Activated CD4-positive, alpha-beta T cell treated with anti-CD3 and anti-CD28 coated beads, Interleukin-2, amount 10 ng/mL, durations not matched to agents 7 days and 5 days (primary cell): ENCODE measurements at regions not wholly inside any gene's neighbourhood (a gene's known extent, or its start where the extent isn't known, plus 50 kb on each side); places are given as distances from the start of the nearest gene placed in this dataset.

Experiments
- CTCF ChIA-PET: fragments of 350-600 bp; sonication (Branson Sonifier 250); formaldehyde crosslinking; loops from one replicate; lab custom pipeline; 2021; ENCODE audit warnings: antibody characterized with exemption; lab: Charles Lee
- POLR2A ChIA-PET: fragments of 350-600 bp; sonication (Branson Sonifier 250); formaldehyde crosslinking; loops from one replicate; lab custom pipeline; 2021; ENCODE audit warnings: antibody characterized with exemption; lab: Charles Lee
- DNase-seq: peaks from one replicate; pipeline ENCODE4 v3.0.0-alpha.2; 2020
- H3K27ac Mint-ChIP-seq: one replicate; pipeline ENCODE4 v1.8.0; 2021; ENCODE audit warnings: mild to moderate bottlenecking, moderate library complexity, mixed read lengths
- H3K27me3 Mint-ChIP-seq: one replicate; pipeline ENCODE4 v1.8.0; 2021; ENCODE audit warnings: mixed read lengths
- H3K36me3 Mint-ChIP-seq: one replicate; pipeline ENCODE4 v1.8.0; 2021; ENCODE audit warnings: low read depth, mixed read lengths
- H3K4me1 Mint-ChIP-seq: one replicate; pipeline ENCODE4 v1.8.0; 2021; ENCODE audit warnings: mixed read lengths
- H3K4me3 Mint-ChIP-seq: one replicate; pipeline ENCODE4 v1.8.0; 2021; ENCODE audit warnings: mild to moderate bottlenecking, moderate library complexity, mixed read lengths
- H3K9me3 Mint-ChIP-seq: one replicate; pipeline ENCODE4 v1.8.0; 2021; ENCODE audit warnings: mixed read lengths

GRCh38 chr13:30033681-30034457 is 183.5 kb upstream of the UBL3 start:
- Mint-ChIP-seq H3K27me3 (peaks cover 13% of the 10 kb centered on the region), H3K27ac (no peak overlapping the region), H3K36me3 (no peaks in the 10 kb centered on the region), H3K9me3 (no peaks in the 10 kb centered on the region), H3K4me1 (no peaks in the 10 kb centered on the region), H3K4me3 (no peak overlapping the region)
- no peak for DNase-seq
- ChIA-PET CTCF (interaction anchor here (1.0 to 1.2 kb wide), 2 partner anchors 16 to 131 kb away, joined by 3 read pairs; no protein-coding TSS in a partner anchor), POLR2A (no interaction called here)

GRCh38 chr13:30032263-30032662 is 181.8 kb upstream of the UBL3 start:
- H3K4me3 Mint-ChIP-seq = no peak overlapping the region
- ChIA-PET CTCF (no interaction called here), POLR2A (no interaction called here)
- H3K4me1 Mint-ChIP-seq = no peaks in the 10 kb centered on the region
- DNase-seq = no peak
- no peaks in the 10 kb centered on the region for H3K9me3 Mint-ChIP-seq
- H3K36me3 Mint-ChIP-seq = no peaks in the 10 kb centered on the region
- peaks cover 7% of the 10 kb centered on the region for H3K27me3 Mint-ChIP-seq
- H3K27ac Mint-ChIP-seq = no peak overlapping the region

- no peak for DNase-seq
- no peak overlapping the region for H3K27ac Mint-ChIP-seq
- H3K4me3 Mint-ChIP-seq = no peak overlapping the region
- CTCF ChIA-PET = no interaction called here
- no peaks in the 10 kb centered on the region for H3K9me3 Mint-ChIP-seq
- H3K4me1 Mint-ChIP-seq = no peaks in the 10 kb centered on the region
- peaks cover 7% of the 10 kb centered on the region for H3K27me3 Mint-ChIP-seq
- H3K36me3 Mint-ChIP-seq = no peaks in the 10 kb centered on the region
- POLR2A ChIA-PET = no interaction called here
Observed at GRCh38 chr13:30031488-30031887, 181.1 kb upstream of the UBL3 start.

GRCh38 chr13:30030141-30030750 is 179.8 kb upstream of the UBL3 start:
- Mint-ChIP-seq H3K27me3 (peaks cover 7% of the 10 kb centered on the region), H3K36me3 (no peaks in the 10 kb centered on the region), H3K4me3 (no peak overlapping the region), H3K27ac (no peak overlapping the region), H3K4me1 (no peaks in the 10 kb centered on the region), H3K9me3 (no peaks in the 10 kb centered on the region)
- DNase-seq = no peak
- ChIA-PET CTCF (interaction anchor here (0.6 to 1.5 kb wide), 2 partner anchors 13 to 134 kb away, joined by 3 to 6 read pairs; no protein-coding TSS in a partner anchor), POLR2A (no interaction called here)

GRCh38 chr13:30027569-30028455 is 177.4 kb upstream of the UBL3 start:
- DNase-seq = no peak
- H3K36me3 Mint-ChIP-seq = no peaks in the 10 kb centered on the region
- H3K9me3 Mint-ChIP-seq = no peaks in the 10 kb centered on the region
- no peaks in the 10 kb centered on the region for H3K27me3 Mint-ChIP-seq
- H3K27ac Mint-ChIP-seq = no peak overlapping the region
- H3K4me3 Mint-ChIP-seq = no peak overlapping the region
- no peaks in the 10 kb centered on the region for H3K4me1 Mint-ChIP-seq
- POLR2A ChIA-PET = no interaction called here
- CTCF ChIA-PET = interaction anchor here (0.7 to 1.6 kb wide), 4 partner anchors 10 to 85 kb away, joined by 3 to 4 read pairs (median 3); no protein-coding TSS in a partner anchor

- no peaks in the 10 kb centered on the region for H3K4me1 Mint-ChIP-seq
- H3K9me3 Mint-ChIP-seq = no peaks in the 10 kb centered on the region
- no peaks in the 10 kb centered on the region for H3K27me3 Mint-ChIP-seq
- ChIA-PET CTCF (interaction anchor here (0.6 to 1.6 kb wide), 5 partner anchors 9 to 86 kb away, joined by 3 to 4 read pairs (median 4); no protein-coding TSS in a partner anchor), POLR2A (no interaction called here)
- DNase-seq = no peak
- H3K36me3 Mint-ChIP-seq = no peaks in the 10 kb centered on the region
- no peak overlapping the region for H3K27ac Mint-ChIP-seq
- no peak overlapping the region for H3K4me3 Mint-ChIP-seq
Observed at GRCh38 chr13:30026909-30027308, 176.5 kb upstream of the UBL3 start.

GRCh38 chr13:30026093-30026492 is 175.7 kb upstream of the UBL3 start:
- no peaks in the 10 kb centered on the region for H3K36me3 Mint-ChIP-seq
- H3K4me1 Mint-ChIP-seq = no peaks in the 10 kb centered on the region
- H3K27ac Mint-ChIP-seq = no peak overlapping the region
- CTCF ChIA-PET = interaction anchor here (0.5 to 1.6 kb wide), 3 partner anchors 20 to 464 kb away, joined by 3 to 4 read pairs (median 4); no protein-coding TSS in a partner anchor
- POLR2A ChIA-PET = no interaction called here
- no peaks in the 10 kb centered on the region for H3K27me3 Mint-ChIP-seq
- DNase-seq = no peak
- no peaks in the 10 kb centered on the region for H3K9me3 Mint-ChIP-seq
- no peak overlapping the region for H3K4me3 Mint-ChIP-seq

- H3K9me3 Mint-ChIP-seq = no peaks in the 10 kb centered on the region
Observed at GRCh38 chr13:30025351-30025750, 174.9 kb upstream of the UBL3 start.

GRCh38 chr13:30024125-30024865 is 173.9 kb upstream of the UBL3 start:
- Mint-ChIP-seq H3K36me3 (no peaks in the 10 kb centered on the region), H3K27ac (no peak overlapping the region), H3K27me3 (no peaks in the 10 kb centered on the region), H3K9me3 (no peaks in the 10 kb centered on the region), H3K4me1 (no peaks in the 10 kb centered on the region), H3K4me3 (no peak overlapping the region)
- ChIA-PET POLR2A (no interaction called here), CTCF (no interaction called here)
- no peak for DNase-seq

More at GRCh38 chr13:30025351-30025750, 174.9 kb upstream of the UBL3 start:
- no peak for DNase-seq
- Mint-ChIP-seq H3K4me1 (no peaks in the 10 kb centered on the region), H3K4me3 (no peak overlapping the region), H3K36me3 (no peaks in the 10 kb centered on the region), H3K27ac (no peak overlapping the region), H3K27me3 (no peaks in the 10 kb centered on the region)
- ChIA-PET CTCF (interaction anchor here (1.6 kb wide), 1 partner anchor 21 kb away, joined by 4 read pairs; no protein-coding TSS in a partner anchor), POLR2A (no interaction called here)

- CTCF ChIA-PET = no interaction called here
- POLR2A ChIA-PET = no interaction called here
- no peak for DNase-seq
- H3K36me3 Mint-ChIP-seq = no peaks in the 10 kb centered on the region
- no peak overlapping the region for H3K4me3 Mint-ChIP-seq
- no peaks in the 10 kb centered on the region for H3K27me3 Mint-ChIP-seq
- H3K9me3 Mint-ChIP-seq = no peaks in the 10 kb centered on the region
- H3K4me1 Mint-ChIP-seq = no peaks in the 10 kb centered on the region
- no peak overlapping the region for H3K27ac Mint-ChIP-seq
Observed at GRCh38 chr13:30023196-30023895, 172.9 kb upstream of the UBL3 start.

- Mint-ChIP-seq H3K4me1 (no peaks in the 10 kb centered on the region), H3K36me3 (no peaks in the 10 kb centered on the region), H3K9me3 (no peaks in the 10 kb centered on the region), H3K4me3 (no peak overlapping the region), H3K27ac (no peak overlapping the region), H3K27me3 (no peaks in the 10 kb centered on the region)
- ChIA-PET POLR2A (no interaction called here), CTCF (no interaction called here)
- no peak for DNase-seq
Observed at GRCh38 chr13:30022796-30023195, 172.4 kb upstream of the UBL3 start.

GRCh38 chr13:30022256-30022655 is 171.8 kb upstream of the UBL3 start:
- no peaks in the 10 kb centered on the region for H3K9me3 Mint-ChIP-seq
- no peaks in the 10 kb centered on the region for H3K36me3 Mint-ChIP-seq
- no peaks in the 10 kb centered on the region for H3K4me1 Mint-ChIP-seq
- H3K27ac Mint-ChIP-seq = no peak overlapping the region
- H3K4me3 Mint-ChIP-seq = no peak overlapping the region
- ChIA-PET POLR2A (no interaction called here), CTCF (no interaction called here)
- no peaks in the 10 kb centered on the region for H3K27me3 Mint-ChIP-seq
- no peak for DNase-seq
